ENCODE measurements at regions not wholly inside any gene's neighbourhood (a gene's known extent, or its start where the extent isn't known, plus 50 kb on each side); places are given as distances from the start of the nearest gene placed in this dataset.
"Not testable (repeated sequence)": the region's sequence is repeated elsewhere in the genome, so short reads cannot be mapped to it uniquely, and the experiment has no call there.

DNA sequence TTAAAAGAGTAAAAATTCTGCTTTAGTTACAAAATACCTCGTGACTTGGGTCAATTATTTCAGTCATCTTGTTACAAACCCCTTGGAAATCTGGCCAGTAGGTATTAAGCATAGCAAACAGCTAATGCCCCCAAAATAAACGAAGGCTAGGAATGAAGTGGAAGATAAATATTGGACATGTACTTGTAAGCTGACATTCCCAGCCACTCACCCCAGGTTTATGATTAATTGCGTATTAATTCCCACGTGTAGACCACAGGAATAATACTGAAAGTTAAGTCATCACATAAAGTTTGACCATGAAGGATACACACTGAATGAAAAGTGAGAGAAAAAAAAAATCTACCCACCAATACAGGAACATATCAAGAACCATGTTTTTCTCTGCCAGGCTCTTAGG lies 936.5 kb upstream of the ADGRB3 start:
- no peak overlapping the region for H3K4me3 ChIP-seq
- no peaks in the 10 kb centered on the region for H3K4me1 ChIP-seq
- TF ChIP-seq Cebpa-rat (IDR thresholded peaks at IDR 0.05), result no peak
- no peak overlapping the region for H3K9ac ChIP-seq
- H3K27ac ChIP-seq, result no peak overlapping the region
- H3K36me3 ChIP-seq, result no peaks in the 10 kb centered on the region
- no peaks in the 10 kb centered on the region for H3K9me3 ChIP-seq (replicated peaks in 1 of 11)
- no peaks in the 10 kb centered on the region for H3K27me3 ChIP-seq
- no peak overlapping the region for H3K4me2 ChIP-seq
- H4K20me1 ChIP-seq, result no peaks in the 10 kb centered on the region

DNA sequence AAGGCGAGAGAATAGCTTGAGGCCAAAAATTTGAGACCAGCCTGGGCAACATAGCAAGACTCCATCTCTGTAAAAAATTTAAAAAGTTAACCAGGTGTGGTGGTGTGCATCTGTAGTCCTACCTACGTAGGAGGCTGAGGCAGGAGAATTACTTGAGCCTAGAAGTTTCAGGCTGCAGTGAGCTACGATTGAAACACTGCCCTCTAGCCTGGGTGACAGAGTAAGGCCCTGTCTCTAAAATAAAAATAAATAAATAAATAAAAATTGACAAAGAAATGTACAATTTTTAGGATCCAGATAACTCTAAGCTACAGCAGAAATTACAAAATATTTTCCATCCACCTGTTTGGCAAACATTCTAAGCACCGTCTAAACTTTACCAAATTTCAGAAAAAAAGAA lies 941.0 kb upstream of the ADGRB3 start:
- Histone ChIP-seq H3K9me3 (replicated peaks in 1 of 11) (0 out of 22 replicates have a peak, but pooled peaks cover 0 to 1% (median 0%) of the 10 kb centered on the region in 11 experiments), H3K4me2 (no peak overlapping the region), H3K27ac (no peak overlapping the region), H3K4me1 (no peaks in the 10 kb centered on the region), H3K4me3 (no peak overlapping the region), H4K20me1 (no peaks in the 10 kb centered on the region), H3K36me3 (no peaks in the 10 kb centered on the region), H3K27me3 (no peaks in the 10 kb centered on the region), H3K9ac (no peak overlapping the region)
- TF ChIP-seq Cebpa-rat (IDR thresholded peaks at IDR 0.05), result no peak

DNA sequence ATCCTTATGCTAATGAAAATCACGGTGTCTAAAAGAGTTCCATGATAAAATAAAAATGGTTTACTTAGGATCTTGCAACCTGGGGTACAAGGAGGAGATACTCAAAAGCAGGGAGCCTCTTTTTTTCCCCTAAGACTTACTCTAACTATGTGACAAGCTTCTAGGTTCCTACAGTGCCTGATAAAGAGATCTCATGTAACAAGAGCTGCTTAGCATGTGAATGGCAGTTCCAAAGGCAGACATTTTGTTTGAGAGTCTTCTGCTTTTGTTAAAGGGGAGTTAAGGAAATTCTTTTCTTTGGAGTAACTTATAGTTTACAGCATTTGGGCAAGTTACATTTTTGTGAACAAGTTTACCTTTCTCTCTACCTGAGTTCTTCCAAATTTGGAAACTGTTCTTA lies 945.8 kb upstream of the ADGRB3 start:
- H3K9ac ChIP-seq, result no peak overlapping the region
- no peaks in the 10 kb centered on the region for H3K27me3 ChIP-seq
- no peak overlapping the region for H3K4me2 ChIP-seq
- no peaks in the 10 kb centered on the region for H4K20me1 ChIP-seq
- H3K4me3 ChIP-seq, result no peak overlapping the region
- no peaks in the 10 kb centered on the region for H3K36me3 ChIP-seq
- H3K27ac ChIP-seq, result no peak overlapping the region
- TF ChIP-seq Cebpa-rat (IDR thresholded peaks at IDR 0.05), result no peak
- peaks cover 0 to 18% (median 0%) of the 10 kb centered on the region in 11 experiments; a peak in 8 of 22 replicates for H3K9me3 ChIP-seq (replicated peaks in 1 of 11)
- peaks cover 0 to 4% (median 3%) of the 10 kb centered on the region in 10 experiments; a peak in 10 of 20 replicates for H3K4me1 ChIP-seq

DNA sequence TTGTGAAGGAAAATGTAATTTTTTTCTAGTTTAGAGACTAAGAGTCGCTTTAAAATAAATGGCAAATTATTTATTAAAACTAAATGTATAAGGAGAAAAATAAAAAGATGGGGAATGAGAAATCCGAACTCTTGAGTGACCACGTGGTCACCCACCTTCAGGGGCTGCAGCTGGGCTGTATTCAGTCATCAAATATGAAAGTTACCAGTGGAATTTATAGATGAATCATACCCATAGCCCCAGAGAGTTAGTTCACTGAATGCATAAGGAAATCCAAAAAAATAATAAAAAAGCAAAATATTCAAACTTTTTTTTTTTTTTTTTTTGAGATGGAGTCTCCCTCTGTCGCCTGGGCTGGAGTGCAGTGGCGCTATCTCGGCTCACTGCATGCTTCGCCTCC lies 947.7 kb upstream of the ADGRB3 start:
- H3K27me3 ChIP-seq, result no peaks in the 10 kb centered on the region
- TF ChIP-seq Cebpa-rat (IDR thresholded peaks at IDR 0.05), result no peak

DNA sequence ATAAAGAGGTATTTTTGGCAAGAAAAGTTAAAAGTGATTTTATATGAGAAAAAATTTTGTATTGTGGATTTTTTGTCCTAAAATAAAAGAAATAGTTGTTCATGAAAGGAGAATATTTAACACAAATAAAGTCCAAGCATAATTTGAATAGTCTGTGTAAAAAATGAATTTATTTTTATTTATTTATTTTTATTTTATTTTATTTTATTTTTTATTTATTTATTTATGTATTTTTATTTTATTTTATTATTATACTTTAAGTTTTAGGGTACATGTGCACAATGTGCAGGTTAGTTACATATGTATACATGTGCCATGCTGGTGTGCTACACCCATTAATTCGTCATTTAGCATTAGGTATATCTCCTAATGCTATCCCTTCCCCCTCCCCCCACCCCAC lies 948.9 kb upstream of the ADGRB3 start:
- H4K20me1 ChIP-seq, H3K27me3 ChIP-seq, H3K4me2 ChIP-seq, H3K36me3 ChIP-seq, H3K9ac ChIP-seq, H3K27ac ChIP-seq, H3K4me3 ChIP-seq: not testable (repeated sequence)
- H3K4me1 ChIP-seq, result peaks cover 5 to 24% (median 16%) of the 10 kb centered on the region in 10 experiments; a peak in 14 of 20 replicates
- H3K9me3 ChIP-seq (replicated peaks in 1 of 11), result peaks cover 0 to 18% (median 0%) of the 10 kb centered on the region in 11 experiments; a peak in 8 of 22 replicates

More for the DNA sequence above, 947.7 kb upstream of the ADGRB3 start:
- no peak overlapping the region for H3K4me3 ChIP-seq
- H3K4me1 ChIP-seq, result peaks cover 5 to 23% (median 16%) of the 10 kb centered on the region in 10 experiments; a peak in 14 of 20 replicates
- no peaks in the 10 kb centered on the region for H4K20me1 ChIP-seq
- no peaks in the 10 kb centered on the region for H3K36me3 ChIP-seq
- H3K9me3 ChIP-seq (replicated peaks in 1 of 11), result peaks cover 0 to 18% (median 0%) of the 10 kb centered on the region in 11 experiments; a peak in 8 of 22 replicates
- no peak overlapping the region for H3K9ac ChIP-seq
- H3K4me2 ChIP-seq, result no peak overlapping the region
- no peak overlapping the region for H3K27ac ChIP-seq

DNA sequence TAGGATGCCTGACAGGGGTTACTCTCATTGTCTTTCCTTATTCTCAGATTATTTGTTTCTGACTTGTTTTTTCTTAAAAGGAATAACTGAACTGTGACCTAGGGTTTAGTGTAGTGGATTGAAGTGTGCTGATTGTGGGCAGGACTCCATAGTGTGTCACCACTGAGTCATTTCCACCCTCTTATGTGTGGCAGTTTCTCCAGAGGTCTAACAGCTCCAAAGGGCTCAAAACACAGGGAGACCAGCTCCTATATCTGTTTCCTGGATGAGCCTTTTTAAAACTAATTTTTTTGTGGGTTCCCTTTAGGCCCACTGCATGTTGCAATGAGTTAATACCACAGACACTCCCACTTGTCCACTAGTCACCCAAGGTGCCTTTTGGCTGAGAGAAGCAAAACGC lies 951.1 kb upstream of the ADGRB3 start:
- peak overlapping the region in 7 of 11 experiments; percentile 23 to 75 (median 50); a peak in 12 of 22 replicates for H3K27ac ChIP-seq
- peak overlapping the region in 4 of 11 experiments; percentile 1 to 57 (median 32); a peak in 8 of 22 replicates for H3K9ac ChIP-seq
- peak overlapping the region in 2 of 10 experiments; percentile 7 to 24; a peak in 1 of 20 replicates for H3K4me3 ChIP-seq
- peaks cover 0 to 17% (median 0%) of the 10 kb centered on the region in 11 experiments; a peak in 8 of 22 replicates for H3K9me3 ChIP-seq (replicated peaks in 1 of 11)
- H3K4me1 ChIP-seq, result peaks cover 5 to 24% (median 16%) of the 10 kb centered on the region in 10 experiments; a peak in 14 of 20 replicates
- peak in 3 of 11 experiments; percentile 28 to 67 (median 53); a peak in 2 of 22 replicates for TF ChIP-seq Cebpa-rat (IDR thresholded peaks at IDR 0.05)
- no peaks in the 10 kb centered on the region for H3K36me3 ChIP-seq
- peak overlapping the region in 10 of 11 experiments; percentile 10 to 83 (median 62); a peak in 18 of 22 replicates for H3K4me2 ChIP-seq
- no peaks in the 10 kb centered on the region for H3K27me3 ChIP-seq
- no peaks in the 10 kb centered on the region for H4K20me1 ChIP-seq

DNA sequence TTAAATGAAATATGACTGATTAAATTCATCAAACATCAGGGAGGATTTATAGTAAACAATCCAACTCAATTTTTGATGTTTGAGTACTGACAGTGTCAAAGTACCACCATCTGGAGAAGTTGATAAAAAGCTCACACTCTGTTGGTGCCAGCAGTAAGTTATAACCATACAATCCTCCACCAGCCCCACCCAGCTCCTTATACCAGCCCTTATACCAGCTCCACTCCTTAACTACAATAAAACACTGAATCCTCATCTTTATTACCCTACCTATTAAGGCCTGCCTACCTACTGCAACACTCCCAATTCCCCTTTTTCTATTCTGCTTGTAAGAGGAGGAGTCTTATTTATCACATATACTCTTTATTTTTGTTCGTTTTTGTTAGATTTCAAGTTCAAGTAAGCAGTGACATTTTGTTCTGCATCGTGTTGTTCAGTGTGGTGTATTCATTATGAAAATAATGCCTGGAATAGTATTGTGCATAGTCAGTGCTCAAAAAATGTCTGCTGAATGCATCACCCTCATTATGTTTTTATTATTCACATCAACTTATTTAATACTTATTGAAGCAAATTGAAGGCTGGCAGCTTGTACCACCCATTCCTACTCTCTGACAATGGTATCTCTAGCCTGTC lies 954.7 kb upstream of the ADGRB3 start:
- H3K27me3 ChIP-seq, result no peaks in the 10 kb centered on the region
- no peak overlapping the region for H3K4me2 ChIP-seq
- no peaks in the 10 kb centered on the region for H4K20me1 ChIP-seq
- H3K27ac ChIP-seq, result no peak overlapping the region
- no peak overlapping the region for H3K4me3 ChIP-seq
- no peak for TF ChIP-seq Cebpa-rat (IDR thresholded peaks at IDR 0.05)
- H3K36me3 ChIP-seq, result no peaks in the 10 kb centered on the region
- peaks cover 5 to 24% (median 16%) of the 10 kb centered on the region in 10 experiments; a peak in 14 of 20 replicates for H3K4me1 ChIP-seq
- H3K9ac ChIP-seq, result no peak overlapping the region
- peaks cover 7 to 12% (median 9%) of the 10 kb centered on the region in 11 experiments; a peak in 19 of 22 replicates for H3K9me3 ChIP-seq (replicated peaks in 1 of 11)

DNA sequence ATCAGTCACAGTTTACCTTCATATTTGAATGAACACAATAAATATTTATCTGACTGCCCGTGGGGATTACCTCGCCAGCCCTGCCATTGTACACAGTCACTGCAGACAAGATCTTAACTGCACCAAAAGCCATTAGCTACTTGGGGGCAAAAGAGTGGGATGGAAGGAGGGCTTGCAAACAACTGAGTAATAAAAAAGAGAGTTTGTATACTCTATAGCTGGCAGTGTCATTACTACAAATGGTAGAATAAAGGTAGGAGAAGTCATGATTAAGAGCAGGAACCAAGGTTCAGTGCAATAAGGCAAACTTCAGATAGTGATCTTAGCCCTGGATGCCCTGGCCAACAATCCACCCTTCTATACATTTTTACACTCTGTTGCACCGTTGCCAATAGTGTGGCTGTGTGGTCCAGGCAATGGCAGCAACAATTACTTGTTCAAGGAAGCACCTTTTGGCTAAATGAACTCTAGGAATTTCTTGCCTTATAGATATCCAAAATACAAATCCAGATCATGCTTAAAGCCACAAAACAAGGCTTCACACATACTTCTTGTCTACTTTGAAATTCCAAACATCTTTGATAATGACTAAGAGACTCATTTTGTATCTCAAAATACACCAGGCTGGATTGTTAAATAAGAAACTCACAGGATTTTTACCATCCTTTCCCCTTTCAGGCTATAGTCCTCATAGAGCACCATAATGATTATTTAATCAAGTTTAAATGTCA lies 955.4 kb upstream of the ADGRB3 start:
- H3K4me3 ChIP-seq, result no peak overlapping the region
- no peaks in the 10 kb centered on the region for H3K27me3 ChIP-seq
- no peak for TF ChIP-seq Cebpa-rat (IDR thresholded peaks at IDR 0.05)
- no peaks in the 10 kb centered on the region for H4K20me1 ChIP-seq
- H3K4me1 ChIP-seq, result peaks cover 5 to 24% (median 16%) of the 10 kb centered on the region in 10 experiments; a peak in 14 of 20 replicates
- H3K9ac ChIP-seq, result no peak overlapping the region
- H3K27ac ChIP-seq, result no peak overlapping the region
- H3K4me2 ChIP-seq, result no peak overlapping the region
- no peaks in the 10 kb centered on the region for H3K36me3 ChIP-seq
- H3K9me3 ChIP-seq (replicated peaks in 1 of 11), result peaks cover 13 to 19% (median 16%) of the 10 kb centered on the region in 11 experiments; a peak in 21 of 22 replicates

DNA sequence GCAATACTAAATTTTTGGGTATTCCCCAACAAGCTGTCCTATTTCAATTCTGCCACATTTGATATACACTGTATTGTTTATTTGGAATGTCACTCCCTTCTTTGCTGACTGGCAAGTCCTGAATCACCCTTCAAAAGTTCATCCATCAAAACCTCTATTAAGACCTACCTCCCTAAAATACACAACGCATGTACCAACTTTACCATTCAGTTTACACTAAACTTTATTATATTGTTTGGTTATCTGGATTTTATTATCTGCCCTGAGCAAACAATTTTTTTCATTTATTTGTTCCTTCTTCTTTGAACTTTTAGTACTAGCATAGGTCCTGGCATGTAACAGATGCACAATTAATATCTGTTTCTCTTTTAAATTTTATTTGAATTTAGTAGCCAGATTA lies 958.2 kb upstream of the ADGRB3 start:
- Histone ChIP-seq H3K27me3 (no peaks in the 10 kb centered on the region), H3K4me2 (no peak overlapping the region), H4K20me1 (no peaks in the 10 kb centered on the region), H3K4me3 (no peak overlapping the region), H3K9ac (no peak overlapping the region), H3K27ac (no peak overlapping the region), H3K4me1 (no peaks in the 10 kb centered on the region), H3K36me3 (no peaks in the 10 kb centered on the region), H3K9me3 (replicated peaks in 1 of 11) (peaks cover 25 to 33% (median 32%) of the 10 kb centered on the region in 11 experiments)
- TF ChIP-seq Cebpa-rat (IDR thresholded peaks at IDR 0.05), result no peak
